PC-3 (cell line): ENCODE measurements at regions not wholly inside any gene's neighbourhood (a gene's known extent, or its start where the extent isn't known, plus 50 kb on each side); places are given as distances from the start of the nearest gene placed in this dataset.
A peak's percentile ranks its signal among the peaks of the same experiment; 100 is the strongest.

Source experiments
- ATAC-seq: fragments of 200-7000 bp; cut with Tn5 transposase; 2 replicates; pipeline ENCODE4 v1.9.1; 2020; ENCODE audit warnings: mild to moderate bottlenecking, moderate library complexity
- BruUV-seq: library from RNA; stranded (reverse); fragments of 400-500 nt; replicated peaks from 2 replicates; lab custom pipeline; 2021; lab: Mats Ljungman, UMichigan
- CTCF ChIA-PET: fragments of 300-600 bp; sonication (Branson Sonifier 250); formaldehyde crosslinking; loops from one replicate; lab custom pipeline; 2022; ENCODE audit warnings: antibody characterized with exemption; lab: Charles Lee
- POLR2A ChIA-PET: fragments of 300-600 bp; sonication (Branson Sonifier 250); formaldehyde crosslinking; loops from one replicate; lab custom pipeline; 2022; ENCODE audit warnings: antibody characterized with exemption; ENCODE audit not compliant: unreplicated experiment; lab: Charles Lee
- DNase-seq: peaks from one replicate; pipeline ENCODE4 v3.0.0-alpha.2; 2015
- H2AFZ ChIP-seq: fragments of 300-600 bp; sonication (generic); 2 replicates; pipeline ENCODE4 v1.6.0; 2016; ENCODE audit warnings: antibody characterized with exemption, low read length
- H3F3A ChIP-seq: fragments of 300-600 bp; sonication (generic); one replicate; pipeline ENCODE4 v1.6.0; 2017; ENCODE audit warnings: antibody characterized with exemption, low read length, control low read depth, mild to moderate bottlenecking; ENCODE audit not compliant: unreplicated experiment
- H3K27ac ChIP-seq: fragments of 300-600 bp; sonication (generic); 2 replicates; pipeline ENCODE4 v1.5.1; 2016; ENCODE audit warnings: mild to moderate bottlenecking, low read length
- H3K27me3 ChIP-seq: fragments of 300-600 bp; sonication (generic); 2 replicates; pipeline ENCODE4 v1.6.1; 2016; ENCODE audit warnings: low read length, mixed read lengths
- H3K36me3 ChIP-seq: fragments of 300-600 bp; sonication (generic); 2 replicates; pipeline ENCODE4 v1.6.1; 2016; ENCODE audit warnings: low read depth, mixed run types, low read length, mixed read lengths
- H3K4me1 ChIP-seq: fragments of 300-600 bp; sonication (generic); 2 replicates; pipeline ENCODE4 v1.5.1; 2016; ENCODE audit warnings: low read length; ENCODE audit not compliant: insufficient read depth
- H3K4me2 ChIP-seq: fragments of 300-600 bp; sonication (generic); 2 replicates; pipeline ENCODE4 v1.6.0; 2016; ENCODE audit warnings: low read length
- H3K4me3 ChIP-seq: fragments of 300-600 bp; sonication (generic); 2 replicates; pipeline ENCODE4 v1.5.1; 2016; ENCODE audit warnings: mild to moderate bottlenecking, low read length, mixed read lengths
- H3K79me2 ChIP-seq: fragments of 300-600 bp; sonication (generic); 2 replicates; pipeline ENCODE4 v1.6.1; 2017; ENCODE audit warnings: low read length, mixed read lengths
- H3K9ac ChIP-seq: fragments of 300-600 bp; sonication (generic); 2 replicates; pipeline ENCODE4 v1.6.0; 2016; ENCODE audit warnings: mild to moderate bottlenecking, low read length
- H3K9me2 ChIP-seq: fragments of 300-600 bp; sonication (generic); replicated peaks from 2 replicates; pipeline ENCODE4 v1.6.1; 2016; ENCODE audit warnings: mixed run types, low read length, mixed read lengths
- H3K9me3 ChIP-seq: fragments of 300-600 bp; sonication (generic); 2 replicates; pipeline ENCODE4 v1.6.1; 2016; ENCODE audit warnings: low read length, mixed read lengths
- H4K20me1 ChIP-seq: fragments of 300-600 bp; sonication (generic); 2 replicates; pipeline ENCODE4 v1.6.1; 2016; ENCODE audit warnings: low read length, mixed read lengths
- EZH2 ChIP-seq: fragments of 300-600 bp; sonication (generic); IDR thresholded peaks from one replicate; pipeline ENCODE4 v1.6.1; 2017; ENCODE audit warnings: antibody characterized with exemption, mild to moderate bottlenecking, low read length; ENCODE audit not compliant: unreplicated experiment
- EZH2phosphoT487 ChIP-seq: fragments of 300-600 bp; sonication (generic); IDR thresholded peaks from 2 replicates; pipeline ENCODE4 v1.6.1; 2018; ENCODE audit warnings: mild to moderate bottlenecking, antibody characterized with exemption, low read length, borderline replicate concordance
- intact Hi-C: fragments of 100-400 bp; cut with micrococcal nuclease; formaldehyde crosslinking; loops from 2 replicates; pipeline ENCODE4 v1.9.0; 2023
- TF ChIP-seq, protein P1 (sequence below): fragments of 300-600 bp; sonication (generic); conservative IDR thresholded peaks from 2 replicates; pipeline ENCODE4 v1.5.1; 2017; ENCODE audit warnings: antibody characterized with exemption, low read depth, mild to moderate bottlenecking, low read length

DNA sequence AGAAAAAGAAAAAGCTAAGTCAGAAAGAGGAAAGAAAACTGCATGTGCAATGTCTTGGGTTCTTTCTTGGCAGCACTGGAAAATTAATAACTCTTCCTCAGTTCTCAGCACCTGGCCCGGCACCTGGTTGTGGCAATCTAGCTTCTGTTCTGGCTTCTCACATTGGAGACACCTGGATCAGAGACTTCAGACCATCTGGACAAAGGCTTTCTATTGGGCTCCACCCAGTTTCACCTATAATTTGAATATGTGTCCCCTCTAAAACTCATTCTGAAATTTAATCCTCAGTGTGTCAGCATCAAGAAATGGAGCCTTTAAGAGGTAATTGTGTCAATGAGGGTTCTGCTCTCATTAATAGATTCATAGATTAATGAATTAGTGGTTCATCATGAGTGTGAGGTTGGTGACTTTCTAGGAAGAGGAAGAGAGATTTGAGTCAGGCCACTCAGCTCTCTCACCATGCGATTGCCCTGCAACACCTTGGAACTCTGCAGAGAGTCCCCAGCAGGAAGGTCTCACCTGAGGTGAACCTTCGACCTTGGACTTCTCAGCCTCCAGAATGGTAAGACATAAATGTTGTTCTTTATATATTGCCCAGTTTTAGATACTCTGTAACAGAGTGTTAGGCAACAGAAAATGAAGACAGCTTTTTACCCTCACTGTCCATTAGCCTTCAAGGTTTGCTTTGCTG lies 679.9 kb downstream of the NTRK3 start:
- ChIA-PET POLR2A (no interaction called here), CTCF (no interaction called here)
- Histone ChIP-seq H3K9me3 (no peaks in the 10 kb centered on the region), H3K4me3 (no peak overlapping the region), H4K20me1 (no peaks in the 10 kb centered on the region), H3K79me2 (no peaks in the 10 kb centered on the region), H3K4me1 (peaks cover 28% of the 10 kb centered on the region), H3K27me3 (no peaks in the 10 kb centered on the region), H3K27ac (peak overlapping the region; percentile 62), H2AFZ (no peak overlapping the region), H3K36me3 (no peaks in the 10 kb centered on the region), H3K9ac (peak overlapping the region; percentile 35), H3F3A (no peaks in the 10 kb centered on the region), H3K9me2 (no peaks in the 10 kb centered on the region), H3K4me2 (no peak overlapping the region)
- DNase-seq = peak; percentile 36
- intact Hi-C loops = no loop called here
- no peak for ATAC-seq
- BruUV-seq = no TSS peak
- no peak for TF ChIP-seq EZH2phosphoT487

DNA sequence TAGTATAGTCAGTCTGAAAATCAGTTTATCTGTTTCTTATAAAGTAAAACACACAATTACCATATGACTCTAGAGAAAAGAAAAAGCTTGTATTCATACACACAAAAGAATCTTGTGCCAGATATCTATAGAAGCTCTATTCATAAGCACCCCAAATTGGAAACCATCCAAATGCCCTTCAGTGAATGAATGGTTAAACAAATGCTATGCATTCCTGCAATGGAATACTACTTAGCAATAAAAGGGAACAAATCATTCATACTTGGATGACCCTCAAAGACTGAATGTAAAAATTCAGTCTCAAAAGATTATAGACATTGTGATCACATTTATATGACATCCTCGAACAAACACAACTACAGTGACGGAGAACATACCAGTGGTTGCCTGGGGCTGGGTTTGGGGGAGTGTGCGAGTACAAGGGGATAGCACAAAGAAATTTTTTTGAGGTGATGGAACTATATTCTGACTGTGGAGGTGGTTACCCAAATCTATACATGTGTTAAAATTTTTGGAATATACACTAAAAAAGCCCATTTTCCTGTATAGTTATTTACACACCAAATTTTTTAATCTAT lies 680.6 kb downstream of the NTRK3 start:
- Histone ChIP-seq H3K27ac (peak overlapping the region; percentile 62), H3K27me3 (no peaks in the 10 kb centered on the region), H3K9ac (peak overlapping the region; percentile 35; the same call in 1 of the 2 replicates), H3K9me2 (no peaks in the 10 kb centered on the region), H3K4me2 (peak overlapping the region; percentile 1; the same call in 1 of the 2 replicates), H3K79me2 (no peaks in the 10 kb centered on the region), H3K4me3 (no peak overlapping the region), H3F3A (no peaks in the 10 kb centered on the region), H4K20me1 (no peaks in the 10 kb centered on the region), H3K36me3 (no peaks in the 10 kb centered on the region), H3K4me1 (peaks cover 35% of the 10 kb centered on the region), H3K9me3 (no peaks in the 10 kb centered on the region), H2AFZ (no peak overlapping the region)
- TF ChIP-seq, protein P1, sequence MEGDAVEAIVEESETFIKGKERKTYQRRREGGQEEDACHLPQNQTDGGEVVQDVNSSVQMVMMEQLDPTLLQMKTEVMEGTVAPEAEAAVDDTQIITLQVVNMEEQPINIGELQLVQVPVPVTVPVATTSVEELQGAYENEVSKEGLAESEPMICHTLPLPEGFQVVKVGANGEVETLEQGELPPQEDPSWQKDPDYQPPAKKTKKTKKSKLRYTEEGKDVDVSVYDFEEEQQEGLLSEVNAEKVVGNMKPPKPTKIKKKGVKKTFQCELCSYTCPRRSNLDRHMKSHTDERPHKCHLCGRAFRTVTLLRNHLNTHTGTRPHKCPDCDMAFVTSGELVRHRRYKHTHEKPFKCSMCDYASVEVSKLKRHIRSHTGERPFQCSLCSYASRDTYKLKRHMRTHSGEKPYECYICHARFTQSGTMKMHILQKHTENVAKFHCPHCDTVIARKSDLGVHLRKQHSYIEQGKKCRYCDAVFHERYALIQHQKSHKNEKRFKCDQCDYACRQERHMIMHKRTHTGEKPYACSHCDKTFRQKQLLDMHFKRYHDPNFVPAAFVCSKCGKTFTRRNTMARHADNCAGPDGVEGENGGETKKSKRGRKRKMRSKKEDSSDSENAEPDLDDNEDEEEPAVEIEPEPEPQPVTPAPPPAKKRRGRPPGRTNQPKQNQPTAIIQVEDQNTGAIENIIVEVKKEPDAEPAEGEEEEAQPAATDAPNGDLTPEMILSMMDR = no peak
- TF ChIP-seq EZH2phosphoT487 = no peak
- CTCF ChIA-PET = no interaction called here
- DNase-seq (peak; percentile 78), ATAC-seq (no peak)
- POLR2A ChIA-PET = no interaction called here
- intact Hi-C loops = no loop called here
- no TSS peak for BruUV-seq

DNA sequence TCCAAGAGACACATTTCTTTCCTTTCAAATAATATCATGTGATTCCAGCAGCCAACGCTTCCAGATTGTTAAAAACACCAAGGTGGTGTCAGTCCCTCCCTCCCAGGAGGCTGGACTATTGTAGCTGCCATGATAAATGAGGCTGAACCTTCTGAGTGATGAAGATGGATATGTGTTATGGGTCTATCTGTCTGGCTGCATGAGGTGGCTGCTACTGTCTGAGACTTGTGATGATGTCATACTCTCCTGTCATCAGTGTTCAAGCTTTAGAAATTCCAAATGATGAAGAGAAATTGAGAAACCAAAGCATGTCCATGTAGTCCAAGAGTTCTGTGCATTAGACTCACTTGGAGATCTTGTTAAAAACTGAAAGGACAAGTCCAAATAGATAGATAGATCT lies 683.0 kb downstream of the NTRK3 start:
- no peak for ATAC-seq
- Histone ChIP-seq H3K9me3 (no peaks in the 10 kb centered on the region), H3K4me1 (peaks cover 40% of the 10 kb centered on the region), H2AFZ (no peak overlapping the region), H3K27ac (no peak overlapping the region), H3K9ac (no peak overlapping the region), H4K20me1 (no peaks in the 10 kb centered on the region), H3F3A (no peaks in the 10 kb centered on the region), H3K27me3 (no peaks in the 10 kb centered on the region), H3K4me2 (no peak overlapping the region), H3K4me3 (no peak overlapping the region), H3K79me2 (no peaks in the 10 kb centered on the region), H3K36me3 (no peaks in the 10 kb centered on the region), H3K9me2 (no peaks in the 10 kb centered on the region)
- ChIA-PET CTCF (no interaction called here), POLR2A (no interaction called here)
- no peak for TF ChIP-seq EZH2
- TF ChIP-seq, protein P1 = no peak
- TF ChIP-seq EZH2phosphoT487 = no peak
- intact Hi-C loops = no loop called here
- no TSS peak for BruUV-seq
- no peak for DNase-seq
